HUES48 (cell line): ENCODE measurements at regions not wholly inside any gene's neighbourhood (a gene's known extent, or its start where the extent isn't known, plus 50 kb on each side); places are given as distances from the start of the nearest gene placed in this dataset.
"Not testable (repeated sequence)": the region's sequence is repeated elsewhere in the genome, so short reads cannot be mapped to it uniquely, and the experiment has no call there.

ENCODE experiments used
- H3K27ac ChIP-seq: one replicate; pipeline ENCODE4 v1.7.0; 2013; ENCODE audit warnings: low read depth, low read length, inconsistent platforms
- H3K27me3 ChIP-seq: 2 replicates; pipeline ENCODE4 v1.6.1; 2013; ENCODE audit warnings: mild to moderate bottlenecking, low read length; ENCODE audit not compliant: control insufficient read depth, insufficient read depth
- H3K36me3 ChIP-seq: 2 replicates; pipeline ENCODE4 v1.6.1; 2013; ENCODE audit warnings: low read length; ENCODE audit not compliant: control insufficient read depth, insufficient read depth
- H3K4me1 ChIP-seq: 2 replicates; pipeline ENCODE4 v1.6.1; 2013; ENCODE audit warnings: mild to moderate bottlenecking, low read length; ENCODE audit not compliant: control insufficient read depth, insufficient read depth
- H3K4me3 ChIP-seq: 2 replicates; pipeline ENCODE4 v1.5.1; 2013; ENCODE audit warnings: mild to moderate bottlenecking, low read depth, low read length
- H3K9ac ChIP-seq: 2 replicates; pipeline ENCODE4 v1.6.1; 2013; ENCODE audit warnings: mild to moderate bottlenecking, low read depth, low read length, moderate library complexity
- H3K9me3 ChIP-seq: 2 replicates; pipeline ENCODE4 v1.6.1; 2013; ENCODE audit warnings: low read length; ENCODE audit not compliant: control insufficient read depth, insufficient read depth

- Histone ChIP-seq H3K27ac (no peak overlapping the region), H3K36me3 (no peaks in the 10 kb centered on the region), H3K9me3 (no peaks in the 10 kb centered on the region), H3K27me3 (no peaks in the 10 kb centered on the region), H3K9ac (no peak overlapping the region), H3K4me3 (no peak overlapping the region), H3K4me1 (no peaks in the 10 kb centered on the region)
Observed at GRCh38 chr20:1845163-1845523, 50.1 kb upstream of the SIRPA start.

- no peak overlapping the region for H3K4me3 ChIP-seq
- no peak overlapping the region for H3K27ac ChIP-seq
- H3K36me3 ChIP-seq: no peaks in the 10 kb centered on the region
- H3K9ac ChIP-seq: no peak overlapping the region
- H3K27me3 ChIP-seq: no peaks in the 10 kb centered on the region
- H3K4me1 ChIP-seq: no peaks in the 10 kb centered on the region
- no peaks in the 10 kb centered on the region for H3K9me3 ChIP-seq
Observed at GRCh38 chr20:1844325-1845162, 50.7 kb upstream of the SIRPA start.

- Histone ChIP-seq H3K27me3 (no peaks in the 10 kb centered on the region), H3K4me1 (0 out of 2 replicates have a peak, but pooled peaks cover 3% of the 10 kb centered on the region), H3K27ac (no peak overlapping the region), H3K9ac (no peak overlapping the region), H3K4me3 (no peak overlapping the region), H3K9me3 (no peaks in the 10 kb centered on the region), H3K36me3 (no peaks in the 10 kb centered on the region)
Observed at GRCh38 chr20:1842281-1842680, 52.9 kb upstream of the SIRPA start.

GRCh38 chr20:1841554-1842140, 53.6 kb upstream of the SIRPA start:
- no peak overlapping the region for H3K9ac ChIP-seq
- H3K27me3 ChIP-seq: no peaks in the 10 kb centered on the region
- H3K36me3 ChIP-seq: no peaks in the 10 kb centered on the region
- H3K4me1 ChIP-seq: 0 out of 2 replicates have a peak, but pooled peaks cover 3% of the 10 kb centered on the region
- no peaks in the 10 kb centered on the region for H3K9me3 ChIP-seq
- no peak overlapping the region for H3K27ac ChIP-seq
- H3K4me3 ChIP-seq: no peak overlapping the region

- Histone ChIP-seq H3K36me3 (no peaks in the 10 kb centered on the region), H3K27me3 (no peaks in the 10 kb centered on the region), H3K9me3 (no peaks in the 10 kb centered on the region), H3K9ac (no peak overlapping the region), H3K4me3 (no peak overlapping the region), H3K27ac (no peak overlapping the region), H3K4me1 (0 out of 2 replicates have a peak, but pooled peaks cover 3% of the 10 kb centered on the region)
Observed at GRCh38 chr20:1840817-1841553, 54.2 kb upstream of the SIRPA start.

- not testable (repeated sequence) for H3K27ac ChIP-seq, H3K9ac ChIP-seq, H3K27me3 ChIP-seq, H3K36me3 ChIP-seq, H3K4me1 ChIP-seq, H3K9me3 ChIP-seq, H3K4me3 ChIP-seq
Observed at GRCh38 chr20:1839376-1840317, 55.6 kb upstream of the SIRPA start.

GRCh38 chr20:1838556-1839279, 56.5 kb upstream of the SIRPA start:
- Histone ChIP-seq H3K9ac (no peak overlapping the region), H3K9me3 (no peaks in the 10 kb centered on the region), H3K27me3 (no peaks in the 10 kb centered on the region), H3K27ac (no peak overlapping the region), H3K4me1 (0 out of 2 replicates have a peak, but pooled peaks cover 3% of the 10 kb centered on the region), H3K4me3 (no peak overlapping the region), H3K36me3 (no peaks in the 10 kb centered on the region)

GRCh38 chr20:1835186-1836035, 59.8 kb upstream of the SIRPA start:
- Histone ChIP-seq H3K36me3 (no peaks in the 10 kb centered on the region), H3K9me3 (no peaks in the 10 kb centered on the region), H3K4me3 (no peak overlapping the region), H3K4me1 (0 out of 2 replicates have a peak, but pooled peaks cover 3% of the 10 kb centered on the region), H3K27ac (no peak overlapping the region), H3K9ac (no peak overlapping the region), H3K27me3 (no peaks in the 10 kb centered on the region)

- no peaks in the 10 kb centered on the region for H3K36me3 ChIP-seq
- no peaks in the 10 kb centered on the region for H3K9me3 ChIP-seq
- no peaks in the 10 kb centered on the region for H3K27me3 ChIP-seq
- H3K4me1 ChIP-seq: no peaks in the 10 kb centered on the region
- H3K27ac ChIP-seq: no peak overlapping the region
- H3K9ac ChIP-seq: no peak overlapping the region
- H3K4me3 ChIP-seq: no peak overlapping the region
Observed at GRCh38 chr20:1833728-1834726, 61.2 kb upstream of the SIRPA start.
